Breast epithelium (tissue), 3 donors: ENCODE measurements at regions not wholly inside any gene's neighbourhood (a gene's known extent, or its start where the extent isn't known, plus 50 kb on each side); places are given as distances from the start of the nearest gene placed in this dataset.

Source experiments
- CTCF ChIP-seq, 3 donors: fragments of 450-650 bp; IDR thresholded peaks; one replicate each; pipeline ENCODE4 v1.5.1; 2016 to 2017; ENCODE audit warnings: antibody characterized with exemption in 3 of 3, mild to moderate bottlenecking in 3 of 3, moderate library complexity in 3 of 3
- POLR2A ChIP-seq: fragments of 450-650 bp; IDR thresholded peaks from one replicate; pipeline ENCODE4 v1.6.1; 2016; ENCODE audit warnings: antibody characterized with exemption, mild to moderate bottlenecking, moderate library complexity
- POLR2AphosphoS5 ChIP-seq, 3 donors: sonication (generic); formaldehyde crosslinking; IDR thresholded peaks; one replicate each; pipeline ENCODE4 v1.6.1; 2017; ENCODE audit warnings: antibody characterized with exemption in 3 of 3

DNA sequence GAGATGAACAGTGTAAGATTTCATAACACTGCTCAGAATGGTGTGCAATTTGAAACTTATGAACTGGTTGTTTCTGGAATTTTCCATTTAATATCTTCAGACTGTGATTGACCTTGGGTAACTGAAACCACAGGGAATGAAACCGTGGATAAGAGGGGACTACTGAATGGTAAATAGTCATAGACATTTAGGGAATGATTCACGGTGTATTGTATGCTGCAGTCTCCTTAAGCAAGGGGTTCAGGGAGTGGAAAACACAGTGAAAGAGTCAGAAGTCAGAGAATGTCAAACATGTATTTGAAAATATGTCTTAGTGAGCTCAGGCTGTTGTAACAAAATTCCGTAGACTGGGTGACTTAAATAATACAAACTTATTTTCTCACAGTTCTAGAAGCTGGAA, 398.2 kb upstream of the DIPK2B start:
- TF ChIP-seq CTCF (IDR thresholded peaks at IDR 0.05) (no peak), POLR2AphosphoS5 (IDR thresholded peaks at IDR 0.05) (no peak), POLR2A (no peak)
